Mucosa of stomach (tissue), 1 donor: ENCODE measurements at regions not wholly inside any gene's neighbourhood (a gene's known extent, or its start where the extent isn't known, plus 50 kb on each side); places are given as distances from the start of the nearest gene placed in this dataset.

Experiments used
- H3K27me3 ChIP-seq: one replicate; pipeline ENCODE4 v1.7.0; 2013; ENCODE audit warnings: mild to moderate bottlenecking, low read length; ENCODE audit not compliant: control insufficient read depth, insufficient read depth
- H3K36me3 ChIP-seq: one replicate; pipeline ENCODE4 v1.7.0; 2013; ENCODE audit warnings: low read length; ENCODE audit not compliant: control insufficient read depth, insufficient read depth
- H3K4me1 ChIP-seq: one replicate; pipeline ENCODE4 v1.7.0; 2013; ENCODE audit warnings: mild to moderate bottlenecking, low read length; ENCODE audit not compliant: control insufficient read depth, insufficient read depth
- H3K4me3 ChIP-seq: one replicate; pipeline ENCODE4 v1.7.0; 2013; ENCODE audit warnings: low read length
- H3K9ac ChIP-seq: one replicate; pipeline ENCODE4 v1.7.0; 2013; ENCODE audit warnings: mild to moderate bottlenecking, low read length, moderate library complexity
- H3K9me3 ChIP-seq: one replicate; pipeline ENCODE4 v1.7.0; 2013; ENCODE audit warnings: mild to moderate bottlenecking, low read length, moderate library complexity; ENCODE audit not compliant: control insufficient read depth
- donor health status: Pancreatic carcinoma.

DNA sequence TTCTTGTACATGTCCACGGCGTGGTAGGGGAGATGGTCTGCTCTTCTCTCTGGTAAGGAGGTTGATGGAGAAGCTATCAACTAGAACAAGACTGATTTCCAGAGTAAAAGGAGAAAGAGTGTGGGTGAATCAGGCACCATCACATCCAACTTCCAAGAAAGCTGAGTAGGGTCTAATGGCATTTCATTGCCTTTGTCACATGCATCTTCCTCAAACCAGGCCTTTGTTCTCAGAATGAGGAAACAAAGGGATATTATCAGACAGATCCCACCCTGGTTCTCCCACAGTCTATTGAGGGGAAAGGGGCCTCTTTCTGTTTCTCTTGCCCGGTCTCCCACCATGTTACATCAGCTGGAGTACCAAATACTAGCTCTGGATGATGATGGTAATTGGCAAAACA is 160.2 kb upstream of the RBPJ start:
- no peaks in the 10 kb centered on the region for H3K9me3 ChIP-seq
- H3K9ac ChIP-seq: no peak overlapping the region
- no peak overlapping the region for H3K4me3 ChIP-seq
- H3K4me1 ChIP-seq: no peaks in the 10 kb centered on the region
- no peaks in the 10 kb centered on the region for H3K36me3 ChIP-seq
- no peaks in the 10 kb centered on the region for H3K27me3 ChIP-seq

DNA sequence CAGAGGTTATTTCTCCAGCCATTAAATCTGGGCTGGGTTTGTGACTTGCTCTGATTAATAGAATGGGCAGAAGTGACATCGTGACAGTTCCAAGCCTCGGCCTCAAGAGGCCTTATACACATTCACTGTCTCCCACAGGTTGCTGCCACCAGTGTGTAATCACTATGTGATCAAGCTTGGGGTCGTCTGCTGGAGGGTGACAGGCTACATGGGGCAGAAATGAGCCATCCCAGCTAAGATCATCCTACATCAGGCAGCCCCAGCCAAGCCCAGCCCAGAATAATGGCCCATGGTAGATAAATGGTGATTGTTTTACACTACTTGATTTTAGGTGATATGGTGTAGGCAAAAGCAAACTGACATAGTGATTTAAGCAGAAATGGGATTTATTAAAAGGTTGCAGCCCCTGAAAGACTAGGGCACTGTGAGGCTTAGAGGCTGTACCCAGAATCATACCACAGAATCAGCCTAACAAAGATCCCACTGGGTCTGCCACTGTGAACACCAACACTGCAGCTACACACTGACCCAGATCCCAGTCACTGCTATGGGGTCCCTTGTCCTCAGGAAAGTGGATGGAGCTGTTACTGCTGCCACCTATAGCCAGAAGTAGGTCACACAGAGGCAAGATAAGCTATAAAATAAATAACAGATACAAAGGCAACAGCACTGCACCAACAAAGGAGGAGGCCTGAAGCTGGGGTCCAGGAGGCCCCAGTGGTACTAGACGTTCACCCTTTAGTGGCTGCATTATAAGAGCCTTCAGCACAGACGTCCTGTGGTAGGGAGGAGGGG is 159.6 kb upstream of the RBPJ start:
- H3K9ac ChIP-seq: no peak overlapping the region

DNA sequence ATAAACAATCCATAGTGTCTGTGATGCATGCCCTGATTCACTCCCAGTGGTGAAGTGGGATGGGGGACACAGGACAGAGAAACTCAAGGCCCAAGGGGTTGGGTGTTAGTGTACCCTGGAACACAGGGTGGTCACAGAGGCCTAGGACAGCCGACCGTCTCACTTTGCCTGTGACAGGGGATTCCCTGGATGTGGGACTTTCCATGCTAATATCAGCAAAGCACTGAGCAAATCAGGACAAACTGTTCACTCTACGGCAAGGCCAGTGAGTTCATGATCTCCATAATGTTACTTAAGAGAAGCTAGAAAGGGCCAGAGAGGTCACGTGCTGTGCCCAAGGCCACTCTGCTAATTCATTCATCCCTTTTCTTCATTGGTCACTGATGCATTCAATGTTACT is 158.7 kb upstream of the RBPJ start:
- Histone ChIP-seq H3K36me3 (no peaks in the 10 kb centered on the region), H3K4me3 (no peak overlapping the region), H3K4me1 (no peaks in the 10 kb centered on the region), H3K9ac (no peak overlapping the region), H3K27me3 (no peaks in the 10 kb centered on the region), H3K9me3 (no peaks in the 10 kb centered on the region)

More for the DNA sequence above, 159.6 kb upstream of the RBPJ start:
- Histone ChIP-seq H3K36me3 (no peaks in the 10 kb centered on the region), H3K4me1 (no peaks in the 10 kb centered on the region), H3K27me3 (no peaks in the 10 kb centered on the region), H3K4me3 (no peak overlapping the region), H3K9me3 (no peaks in the 10 kb centered on the region)

DNA sequence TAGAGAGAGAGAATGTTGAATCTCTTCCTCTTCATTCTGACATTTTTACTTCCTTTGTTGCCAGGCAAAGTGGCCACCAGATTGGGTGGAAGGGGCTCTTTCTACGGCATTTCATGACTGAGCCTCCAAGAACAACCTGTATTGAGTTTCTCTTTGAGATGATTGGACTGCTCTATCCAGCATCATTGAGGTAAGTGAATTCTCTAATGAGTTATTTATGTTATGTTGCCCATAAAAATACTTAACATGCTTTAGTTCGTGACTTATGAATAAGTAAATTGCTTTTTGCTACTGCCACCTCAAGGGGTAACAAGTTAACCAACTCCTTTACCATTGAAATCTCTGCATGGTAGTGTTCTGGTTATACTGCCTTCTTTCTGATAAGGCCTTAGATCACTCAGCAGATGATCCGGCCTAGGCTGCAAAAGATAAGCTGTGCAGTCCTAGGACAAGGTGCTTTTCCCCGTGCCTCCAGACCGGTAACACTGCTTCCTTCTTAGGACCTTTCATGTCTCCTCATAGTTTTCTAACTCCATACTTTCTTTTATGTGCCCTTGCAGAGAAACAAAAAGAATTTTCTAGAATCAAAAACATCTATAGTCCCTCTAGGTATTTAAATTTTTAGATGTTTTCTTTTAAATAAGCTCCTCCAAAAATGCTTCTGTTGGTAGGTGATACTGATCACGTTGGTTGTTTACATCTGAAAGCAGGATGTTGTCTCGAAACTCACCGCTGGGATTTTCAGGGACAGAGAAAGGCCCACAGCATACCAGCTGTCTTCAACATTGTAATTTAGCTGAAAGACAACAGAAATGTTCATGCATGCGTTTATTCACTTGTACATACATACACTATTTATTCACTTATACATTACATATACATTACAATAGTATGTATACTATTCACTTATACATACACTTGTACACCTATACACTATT is 157.1 kb upstream of the RBPJ start:
- H3K9me3 ChIP-seq: no peaks in the 10 kb centered on the region
- no peaks in the 10 kb centered on the region for H3K27me3 ChIP-seq
- H3K9ac ChIP-seq: no peak overlapping the region
- H3K36me3 ChIP-seq: no peaks in the 10 kb centered on the region
- no peak overlapping the region for H3K4me3 ChIP-seq
- H3K4me1 ChIP-seq: no peaks in the 10 kb centered on the region

DNA sequence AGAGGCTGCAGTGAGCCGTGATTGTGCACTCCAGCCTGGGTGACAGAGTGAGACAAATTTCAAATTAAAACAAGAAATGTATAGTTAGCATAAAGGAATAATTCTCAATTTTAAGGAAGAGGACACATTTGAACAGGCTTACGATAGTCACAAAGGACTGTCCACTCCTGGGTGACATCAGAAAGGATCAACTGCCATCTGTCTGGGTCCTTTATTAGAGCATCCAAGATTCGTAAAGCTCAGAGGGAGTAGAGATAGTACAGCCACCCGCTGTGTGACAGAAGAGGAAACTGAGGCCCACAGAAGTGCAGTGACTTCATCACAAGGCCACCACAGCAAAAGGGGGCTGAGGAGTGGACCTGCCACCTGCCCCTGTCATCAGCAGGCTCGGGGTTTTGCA is 149.3 kb upstream of the RBPJ start:
- Histone ChIP-seq H3K4me1 (peaks cover 8% of the 10 kb centered on the region), H3K36me3 (no peaks in the 10 kb centered on the region), H3K4me3 (no peak overlapping the region), H3K9ac (no peak overlapping the region), H3K9me3 (no peaks in the 10 kb centered on the region), H3K27me3 (no peaks in the 10 kb centered on the region)

DNA sequence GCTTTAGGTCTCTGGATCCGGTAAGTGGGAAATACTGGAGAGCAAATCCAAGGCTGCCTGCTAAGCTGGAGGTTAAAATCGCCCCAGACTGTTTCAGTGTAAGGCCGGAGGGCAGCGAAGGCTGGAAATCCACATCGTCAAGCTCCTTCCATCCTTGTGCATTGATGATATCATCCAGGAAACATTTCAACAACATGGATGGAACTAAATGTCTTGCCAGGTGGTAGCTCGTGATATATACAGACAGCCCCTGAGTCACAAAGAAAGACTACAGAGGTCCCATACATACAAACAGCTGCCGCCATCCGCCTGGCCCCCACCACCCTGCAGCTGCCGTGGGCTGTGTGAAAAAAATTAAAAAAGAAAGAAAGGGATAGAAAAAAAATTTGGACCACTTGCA is 148.9 kb upstream of the RBPJ start:
- Histone ChIP-seq H3K27me3 (no peaks in the 10 kb centered on the region), H3K4me3 (no peak overlapping the region), H3K9ac (no peak overlapping the region), H3K9me3 (no peaks in the 10 kb centered on the region), H3K4me1 (peaks cover 8% of the 10 kb centered on the region), H3K36me3 (no peaks in the 10 kb centered on the region)

DNA sequence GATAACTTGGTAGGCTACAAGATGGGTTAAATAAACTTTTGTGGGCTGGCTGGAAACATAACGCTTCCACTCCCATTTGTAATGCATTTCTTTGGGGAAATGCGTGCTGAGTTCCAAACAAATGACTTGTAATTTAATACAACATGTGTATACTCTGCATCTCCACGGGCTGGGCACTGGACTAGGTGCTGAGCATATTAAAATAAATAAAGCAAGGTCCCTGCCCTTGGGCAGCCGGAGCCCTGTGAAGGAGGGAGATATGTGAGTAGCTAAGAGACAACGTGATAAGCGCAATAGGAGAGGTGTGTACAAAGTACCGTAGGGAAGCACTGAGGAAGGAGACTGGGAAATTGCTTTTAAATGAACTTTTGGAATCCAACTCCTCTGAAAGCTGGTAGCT is 147.2 kb upstream of the RBPJ start:
- Histone ChIP-seq H3K9ac (no peak overlapping the region), H3K4me3 (no peak overlapping the region), H3K9me3 (no peaks in the 10 kb centered on the region), H3K27me3 (no peaks in the 10 kb centered on the region), H3K4me1 (peaks cover 8% of the 10 kb centered on the region), H3K36me3 (no peaks in the 10 kb centered on the region)

DNA sequence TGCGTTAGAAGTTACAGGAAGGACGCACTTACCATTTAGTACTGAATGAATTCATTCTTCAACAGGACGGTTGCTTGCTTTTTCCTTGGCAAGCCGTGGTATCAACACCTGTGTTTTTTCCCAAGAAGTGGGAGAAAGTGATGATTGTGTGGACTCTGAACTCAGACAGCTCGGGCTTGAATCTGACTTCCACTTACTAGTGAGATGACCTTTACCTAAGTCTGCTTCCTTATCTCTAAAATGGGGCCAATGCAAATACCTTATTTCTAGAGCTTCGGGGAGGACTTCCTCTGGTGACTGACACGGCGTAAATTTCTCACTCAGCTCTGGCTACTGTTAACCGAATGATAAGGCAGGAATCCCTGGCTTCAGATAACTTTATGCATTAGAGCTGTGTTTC is 146.8 kb upstream of the RBPJ start:
- Histone ChIP-seq H3K27me3 (no peaks in the 10 kb centered on the region), H3K9ac (no peak overlapping the region), H3K4me3 (no peak overlapping the region), H3K36me3 (no peaks in the 10 kb centered on the region), H3K9me3 (no peaks in the 10 kb centered on the region), H3K4me1 (peaks cover 8% of the 10 kb centered on the region)

DNA sequence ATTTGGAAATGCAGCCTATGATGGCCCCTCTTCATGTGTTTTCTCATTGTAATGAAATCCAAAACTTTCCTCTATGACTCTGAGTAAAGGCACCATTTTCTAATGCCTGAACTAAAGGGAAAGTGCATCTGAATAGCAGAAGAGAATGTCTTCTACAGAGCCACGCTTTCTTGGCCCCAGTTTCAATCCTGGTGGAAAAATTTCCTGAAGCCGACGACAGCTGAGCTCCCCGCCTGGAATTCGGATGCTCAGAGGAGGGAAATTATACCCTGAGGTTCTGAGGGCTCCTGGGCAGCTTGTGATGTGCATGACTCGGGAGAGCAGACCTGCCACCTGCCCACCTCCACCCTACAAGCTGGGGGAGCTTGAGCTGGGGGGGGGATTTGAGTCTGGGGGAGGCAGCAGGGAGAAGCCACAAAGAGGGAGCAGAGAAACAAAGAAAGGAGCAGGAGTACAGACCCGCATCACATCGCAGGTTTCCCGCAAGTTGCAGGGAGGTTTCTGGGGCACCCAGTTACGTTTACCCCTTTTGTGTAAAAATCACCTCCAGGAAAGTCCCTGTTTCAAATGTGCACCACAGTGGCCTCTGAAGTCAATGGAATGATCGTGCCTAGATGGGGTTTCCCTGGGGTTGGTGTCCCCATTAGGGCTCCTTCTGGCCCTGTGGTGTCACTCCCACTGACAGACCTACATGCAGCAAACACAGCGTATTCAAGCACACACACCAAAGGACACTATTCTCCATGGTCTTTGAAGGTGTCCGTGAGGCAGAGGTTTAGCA is 145.6 kb upstream of the RBPJ start:
- no peak overlapping the region for H3K4me3 ChIP-seq
- no peak overlapping the region for H3K9ac ChIP-seq
- H3K4me1 ChIP-seq: peaks cover 8% of the 10 kb centered on the region
- no peaks in the 10 kb centered on the region for H3K9me3 ChIP-seq
- H3K27me3 ChIP-seq: no peaks in the 10 kb centered on the region
- H3K36me3 ChIP-seq: no peaks in the 10 kb centered on the region

DNA sequence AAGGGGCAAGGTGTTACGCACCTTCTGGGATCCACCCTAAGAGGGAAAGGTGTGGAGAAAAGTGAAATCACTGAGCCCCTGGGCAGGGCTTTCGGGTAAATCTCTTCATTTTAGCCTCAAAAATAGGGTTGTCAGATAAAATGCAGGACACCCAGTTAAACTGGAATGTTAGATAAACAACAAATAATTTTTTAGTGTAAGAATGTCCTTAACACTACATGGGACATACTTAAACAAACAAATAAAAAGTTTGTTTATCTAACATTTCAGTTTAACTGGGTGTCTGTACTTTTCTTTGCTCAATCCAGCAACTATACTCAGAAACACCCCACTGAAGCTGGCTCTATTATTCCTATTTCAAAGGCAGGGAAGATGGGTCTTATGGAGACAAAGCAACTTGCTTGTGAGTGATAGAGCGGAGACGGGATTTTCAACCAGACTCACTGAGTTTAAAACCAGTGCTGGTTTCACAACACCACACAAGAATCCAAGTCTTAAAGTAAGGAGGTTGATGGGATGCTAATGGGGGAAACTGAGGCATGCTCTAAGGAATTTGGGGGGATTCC is 144.8 kb upstream of the RBPJ start:
- H3K4me3 ChIP-seq: no peak overlapping the region
- no peaks in the 10 kb centered on the region for H3K27me3 ChIP-seq
- no peaks in the 10 kb centered on the region for H3K9me3 ChIP-seq
- H3K36me3 ChIP-seq: no peaks in the 10 kb centered on the region
- peaks cover 8% of the 10 kb centered on the region for H3K4me1 ChIP-seq
- no peak overlapping the region for H3K9ac ChIP-seq

DNA sequence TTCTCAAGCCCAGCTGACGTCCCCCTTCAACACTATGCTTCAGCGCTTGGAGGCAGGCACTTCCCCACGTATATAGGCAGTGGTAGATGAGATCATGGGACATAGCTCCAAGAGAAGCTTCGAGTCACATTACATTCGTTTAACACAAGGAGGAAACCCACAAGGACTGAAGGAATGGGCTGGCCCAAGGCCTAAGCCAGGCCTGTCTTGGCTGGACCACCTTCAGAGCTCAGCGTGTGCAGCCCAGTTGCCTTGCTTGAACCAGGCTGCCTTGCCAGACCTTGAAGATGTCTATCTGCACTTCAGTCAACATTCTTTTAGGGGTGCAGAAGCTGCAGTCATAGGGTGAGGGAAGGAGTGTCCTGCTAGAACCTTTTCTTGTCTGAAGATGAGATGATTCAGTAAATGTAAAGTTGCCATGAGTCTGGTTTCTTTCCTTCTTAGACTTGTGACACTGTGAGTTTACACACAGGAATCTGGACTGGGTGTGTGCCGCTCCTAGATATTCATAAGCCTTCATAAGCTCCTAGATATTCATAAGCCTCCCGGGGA is 144.1 kb upstream of the RBPJ start:
- Histone ChIP-seq H3K27me3 (no peaks in the 10 kb centered on the region), H3K36me3 (no peaks in the 10 kb centered on the region), H3K4me1 (peaks cover 8% of the 10 kb centered on the region), H3K9me3 (no peaks in the 10 kb centered on the region), H3K9ac (no peak overlapping the region), H3K4me3 (no peak overlapping the region)
